Fibroblast of villous mesenchyme (primary cell): ENCODE measurements at regions not wholly inside any gene's neighbourhood (a gene's known extent, or its start where the extent isn't known, plus 50 kb on each side); places are given as distances from the start of the nearest gene placed in this dataset.

Source experiments
- DNase-seq: peaks from one replicate; pipeline ENCODE4 v3.0.0-alpha.2; 2010; ENCODE audit warnings: low read depth
- H3K4me3 ChIP-seq: 2 replicates; pipeline ENCODE4 v1.5.1; 2011; ENCODE audit warnings: low read depth, mild to moderate bottlenecking, low read length
- TF ChIP-seq, protein P1 (sequence below): IDR thresholded peaks from 2 replicates; pipeline ENCODE4 v1.5.1; 2012; ENCODE audit warnings: low read depth, mild to moderate bottlenecking, low read length; ENCODE audit not compliant: insufficient read depth

DNA sequence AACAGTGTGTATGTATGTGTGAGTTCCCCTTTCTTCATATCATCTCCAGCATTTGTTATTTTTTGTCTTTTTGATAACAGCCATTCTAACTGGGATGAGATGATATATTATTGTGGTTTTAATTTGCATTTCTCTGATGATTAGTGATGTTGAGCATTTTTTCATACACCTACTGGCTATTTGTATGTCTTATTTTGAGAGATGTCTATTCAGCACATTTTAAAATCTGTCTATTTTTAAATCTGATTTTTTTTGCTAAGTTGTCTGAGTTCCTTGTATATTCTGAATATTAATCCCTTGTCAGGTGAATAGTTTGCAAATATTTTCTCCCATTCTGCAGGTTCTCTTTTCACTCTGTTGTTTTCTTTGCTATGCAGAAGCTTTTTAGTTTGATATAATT, 469.1 kb downstream of the FUT8 start:
- no peak overlapping the region for H3K4me3 ChIP-seq
- DNase-seq: no peak
- TF ChIP-seq, protein P1, sequence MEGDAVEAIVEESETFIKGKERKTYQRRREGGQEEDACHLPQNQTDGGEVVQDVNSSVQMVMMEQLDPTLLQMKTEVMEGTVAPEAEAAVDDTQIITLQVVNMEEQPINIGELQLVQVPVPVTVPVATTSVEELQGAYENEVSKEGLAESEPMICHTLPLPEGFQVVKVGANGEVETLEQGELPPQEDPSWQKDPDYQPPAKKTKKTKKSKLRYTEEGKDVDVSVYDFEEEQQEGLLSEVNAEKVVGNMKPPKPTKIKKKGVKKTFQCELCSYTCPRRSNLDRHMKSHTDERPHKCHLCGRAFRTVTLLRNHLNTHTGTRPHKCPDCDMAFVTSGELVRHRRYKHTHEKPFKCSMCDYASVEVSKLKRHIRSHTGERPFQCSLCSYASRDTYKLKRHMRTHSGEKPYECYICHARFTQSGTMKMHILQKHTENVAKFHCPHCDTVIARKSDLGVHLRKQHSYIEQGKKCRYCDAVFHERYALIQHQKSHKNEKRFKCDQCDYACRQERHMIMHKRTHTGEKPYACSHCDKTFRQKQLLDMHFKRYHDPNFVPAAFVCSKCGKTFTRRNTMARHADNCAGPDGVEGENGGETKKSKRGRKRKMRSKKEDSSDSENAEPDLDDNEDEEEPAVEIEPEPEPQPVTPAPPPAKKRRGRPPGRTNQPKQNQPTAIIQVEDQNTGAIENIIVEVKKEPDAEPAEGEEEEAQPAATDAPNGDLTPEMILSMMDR: no peak

DNA sequence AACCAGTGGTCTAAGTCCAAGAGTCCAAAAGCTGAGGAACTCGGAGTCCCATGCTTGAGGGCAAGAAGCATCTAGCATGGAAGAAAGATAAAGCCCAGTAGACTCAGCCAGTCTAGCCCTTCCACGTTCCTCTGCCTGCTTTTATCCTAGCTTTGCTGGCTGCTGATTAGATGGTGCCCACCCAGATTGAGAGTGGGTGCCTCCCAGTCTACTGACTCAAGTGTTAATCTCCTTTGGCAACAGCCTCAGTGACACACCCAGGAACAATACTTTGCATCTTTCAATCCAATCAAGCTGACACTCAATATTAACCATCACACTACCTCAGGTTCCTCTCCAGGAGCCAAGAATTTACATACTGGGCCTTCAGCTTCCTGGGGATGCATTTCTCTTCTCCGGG, 476.1 kb downstream of the FUT8 start:
- no peak for DNase-seq
- TF ChIP-seq, protein P1: no peak
- H3K4me3 ChIP-seq: no peak overlapping the region

DNA sequence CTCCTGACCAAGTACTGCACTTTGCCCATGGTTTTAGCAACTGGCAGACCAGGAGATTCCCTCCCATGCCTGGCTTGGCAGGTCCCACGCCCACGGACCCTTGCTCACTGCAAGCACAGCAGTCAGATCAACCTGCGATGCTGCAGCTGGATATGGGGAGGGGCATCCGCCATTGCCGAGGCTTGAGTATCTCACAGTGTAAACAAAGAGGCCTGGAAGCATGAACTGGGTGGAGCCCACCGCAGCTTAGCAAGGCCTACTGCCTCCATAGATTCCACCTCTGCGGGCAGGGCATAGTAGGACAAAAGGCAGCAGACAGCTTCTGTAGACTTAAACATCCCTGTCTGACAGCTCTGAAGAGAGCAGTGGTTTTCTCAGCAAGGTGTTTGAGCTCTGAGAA, 479.8 kb downstream of the FUT8 start:
- no peak overlapping the region for H3K4me3 ChIP-seq
- TF ChIP-seq, protein P1: no peak
- DNase-seq: no peak

DNA sequence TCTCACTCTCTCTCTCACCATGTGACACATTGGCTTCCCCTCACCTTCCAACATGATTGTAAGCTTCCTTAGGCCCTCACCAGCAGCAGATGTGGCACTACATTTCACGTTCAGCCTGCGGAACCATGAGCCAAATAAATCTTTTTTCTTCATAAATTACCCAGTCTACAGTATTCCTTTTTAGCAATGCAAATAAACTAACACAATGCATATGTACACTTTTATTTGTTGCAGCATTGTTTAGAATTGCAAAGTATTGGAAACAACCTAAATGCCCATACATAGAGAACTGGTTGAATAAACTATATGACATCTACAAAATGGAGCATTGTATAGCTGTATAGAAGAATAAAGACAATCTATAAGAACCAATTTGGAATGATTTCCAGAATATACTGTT, 487.6 kb downstream of the FUT8 start:
- no peak overlapping the region for H3K4me3 ChIP-seq
- DNase-seq: no peak
- TF ChIP-seq, protein P1: no peak

DNA sequence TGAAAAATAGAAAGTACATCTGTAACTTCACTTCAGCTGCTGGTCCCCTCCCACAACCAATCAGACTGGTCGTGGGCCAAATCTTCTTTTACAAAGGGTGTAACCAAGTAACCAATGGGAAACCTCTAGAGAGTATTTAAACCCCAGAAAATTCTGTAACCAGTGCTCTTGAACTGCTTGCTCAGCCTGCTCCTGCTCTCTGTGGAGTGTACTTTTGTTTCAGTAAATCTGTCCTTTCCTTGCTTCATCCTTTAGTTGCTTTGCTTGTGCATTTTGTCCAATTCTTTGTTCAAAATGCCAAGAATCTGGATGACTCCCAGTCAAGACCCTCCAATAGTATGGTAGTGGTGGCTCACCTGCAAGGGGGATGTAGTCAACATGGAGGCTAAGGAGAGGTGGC, 489.1 kb downstream of the FUT8 start:
- DNase-seq: no peak
- H3K4me3 ChIP-seq: no peak overlapping the region
- TF ChIP-seq, protein P1: no peak

DNA sequence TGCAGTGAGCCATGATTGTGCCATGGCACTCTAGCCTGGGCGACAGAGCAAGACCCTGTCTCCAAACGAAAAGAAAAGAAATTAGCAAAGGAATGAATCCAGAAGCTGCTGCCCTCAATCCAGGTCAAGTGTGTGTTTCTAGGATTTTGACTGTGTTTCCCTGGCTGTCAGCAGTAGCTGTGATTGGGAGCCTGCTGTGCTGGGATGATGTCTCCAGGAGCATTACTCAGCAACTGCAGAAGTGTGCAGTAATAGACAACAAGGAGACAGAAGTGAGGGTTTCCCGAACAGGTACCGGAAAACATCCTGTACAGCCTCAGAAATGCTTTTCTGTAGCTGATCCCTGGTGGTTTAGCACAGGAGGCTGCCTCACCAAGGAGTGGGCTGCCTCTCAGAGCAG, 492.5 kb downstream of the FUT8 start:
- TF ChIP-seq, protein P1: no peak
- H3K4me3 ChIP-seq: no peak overlapping the region
- DNase-seq: no peak

DNA sequence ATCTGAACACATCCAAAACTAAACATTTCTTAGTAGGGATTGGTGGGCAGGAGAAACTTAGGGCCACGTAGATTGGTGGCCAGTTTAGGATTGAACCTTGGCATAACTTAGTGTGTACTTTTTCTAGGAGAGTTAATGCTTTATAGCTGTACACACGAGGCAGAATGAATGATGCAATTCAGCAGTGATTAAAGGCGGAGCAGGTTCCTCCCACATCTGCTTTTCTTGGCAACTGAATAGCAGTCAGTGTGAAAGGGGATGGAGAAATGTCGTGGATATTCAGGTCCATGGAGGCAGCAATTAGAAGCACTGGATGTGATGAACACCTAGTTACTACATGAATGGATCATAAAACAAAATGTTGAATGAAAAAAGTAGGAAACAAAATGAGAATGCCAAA, 493.8 kb downstream of the FUT8 start:
- TF ChIP-seq, protein P1: no peak
- no peak overlapping the region for H3K4me3 ChIP-seq
- no peak for DNase-seq
